Renal cortex interstitium (tissue), 11 donors: ENCODE measurements at regions not wholly inside any gene's neighbourhood (a gene's known extent, or its start where the extent isn't known, plus 50 kb on each side); places are given as distances from the start of the nearest gene placed in this dataset.
"Not testable (repeated sequence)": the region's sequence is repeated elsewhere in the genome, so short reads cannot be mapped to it uniquely, and the experiment has no call there.

Experiments used
- DNase-seq, 11 donors: peaks; one replicate each; pipeline ENCODE4 v3.0.0-alpha.2; 2013; ENCODE audit warnings: low read depth in 9 of 11, low spot score in 4 of 11; ENCODE audit errors: extremely low read depth in 1 of 11

DNA sequence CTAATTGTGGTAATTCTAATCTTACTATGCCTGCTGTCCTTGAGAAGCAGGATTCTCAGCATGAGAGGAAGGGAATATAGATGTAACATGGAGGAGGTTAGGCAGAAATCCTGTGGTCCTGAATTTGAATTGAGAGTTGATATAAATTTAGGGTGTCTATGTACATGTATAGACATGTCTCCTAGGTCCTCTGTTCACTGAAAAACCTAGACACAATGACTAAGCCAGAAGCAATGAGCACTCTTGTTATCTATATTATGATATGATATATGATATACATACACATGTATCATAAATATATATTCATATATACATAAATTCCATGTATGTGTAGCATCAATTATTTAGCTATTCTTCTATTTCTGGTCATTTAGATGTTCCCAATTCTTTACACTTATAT lies 173.3 kb upstream of the MKLN1 start:
- no peak for DNase-seq

DNA sequence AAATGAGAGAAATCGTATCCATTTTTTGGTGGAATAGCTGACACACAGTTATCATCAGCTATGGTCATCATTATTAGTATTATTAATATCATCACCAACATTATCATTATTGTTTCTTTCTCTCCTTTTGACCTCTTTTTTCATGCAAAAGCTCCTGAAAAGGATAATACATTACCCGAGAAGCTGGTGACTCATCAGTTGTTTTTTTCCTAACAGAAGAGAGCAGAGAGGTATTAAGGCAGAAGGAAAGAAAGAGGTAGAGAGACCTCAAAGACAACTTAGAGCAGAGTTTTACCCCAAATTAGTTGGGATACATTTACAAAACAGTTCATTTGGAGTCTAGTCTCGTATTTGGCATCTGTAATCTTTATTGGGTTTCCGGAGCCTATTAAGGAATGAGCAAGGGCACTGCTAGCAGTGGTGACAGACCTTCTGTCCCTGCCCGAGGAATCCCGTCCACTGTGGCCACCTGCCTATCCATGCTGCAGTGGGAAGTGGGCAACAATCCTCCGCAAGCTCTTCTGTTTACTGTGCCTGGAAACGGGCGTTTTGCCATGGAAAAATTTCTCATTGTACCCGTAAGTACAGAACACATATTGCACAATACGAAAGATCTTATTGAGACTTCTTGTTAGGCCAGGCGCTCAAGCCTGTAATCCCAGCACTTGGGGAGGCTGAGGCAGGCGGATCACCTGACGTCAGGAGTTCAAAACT lies 170.0 kb upstream of the MKLN1 start:
- no peak for DNase-seq

DNA sequence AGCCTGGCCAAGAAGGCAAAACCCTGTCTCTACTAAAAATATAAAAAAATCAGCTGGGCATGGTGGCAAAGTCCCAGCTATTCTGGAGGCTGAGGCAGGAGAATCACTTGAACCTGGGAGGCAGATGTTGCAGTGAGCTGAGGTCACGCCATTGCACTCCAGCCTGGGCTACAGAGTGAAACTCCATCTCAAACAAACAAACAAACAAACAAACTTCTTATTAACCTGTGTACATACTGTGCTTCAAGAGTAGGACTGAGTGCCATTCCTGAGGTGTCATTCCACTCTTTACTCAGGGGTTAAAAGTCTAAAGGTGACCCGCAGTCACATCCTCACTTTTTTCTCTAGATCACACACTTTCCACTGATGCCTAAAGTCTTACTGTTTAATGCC lies 169.4 kb upstream of the MKLN1 start:
- not testable (repeated sequence) for DNase-seq

DNA sequence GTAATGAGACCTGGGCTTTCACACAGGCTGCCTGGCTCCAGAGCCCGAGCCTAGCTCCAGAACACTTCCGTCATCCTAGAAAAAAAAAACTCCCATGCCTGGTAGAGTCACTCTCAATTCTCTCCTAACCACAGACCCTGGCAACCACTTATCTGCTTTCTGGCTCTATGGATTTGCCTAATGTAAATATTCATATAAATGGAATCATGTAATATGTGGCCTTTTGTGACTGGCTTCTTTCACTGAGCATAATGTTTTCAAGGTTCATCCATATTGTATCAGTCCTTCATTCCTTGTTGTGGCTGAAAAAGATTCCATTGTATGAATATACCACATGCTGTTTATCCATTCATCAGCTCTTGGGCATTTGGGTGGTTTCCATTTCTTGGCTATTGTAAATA lies 167.7 kb upstream of the MKLN1 start:
- DNase-seq = no peak

DNA sequence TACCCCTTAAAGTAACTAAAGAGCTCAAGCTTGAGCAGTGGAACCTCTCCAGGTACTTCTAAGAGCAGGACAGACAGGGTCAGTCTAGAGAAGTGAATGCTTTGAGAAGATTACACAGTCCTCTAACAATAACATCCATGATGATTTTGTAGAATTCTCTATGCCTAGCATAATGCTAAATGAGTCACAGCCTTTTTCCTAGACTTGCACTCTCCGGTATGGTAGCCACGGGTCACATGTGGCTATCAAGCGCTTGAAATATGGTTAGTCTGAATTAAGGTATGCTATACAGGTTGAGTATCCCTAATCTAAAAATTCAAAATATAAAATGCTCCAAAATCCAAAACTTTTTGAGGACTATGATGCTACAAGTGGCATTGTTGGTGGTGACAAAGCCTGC lies 166.6 kb upstream of the MKLN1 start:
- no peak for DNase-seq

DNA sequence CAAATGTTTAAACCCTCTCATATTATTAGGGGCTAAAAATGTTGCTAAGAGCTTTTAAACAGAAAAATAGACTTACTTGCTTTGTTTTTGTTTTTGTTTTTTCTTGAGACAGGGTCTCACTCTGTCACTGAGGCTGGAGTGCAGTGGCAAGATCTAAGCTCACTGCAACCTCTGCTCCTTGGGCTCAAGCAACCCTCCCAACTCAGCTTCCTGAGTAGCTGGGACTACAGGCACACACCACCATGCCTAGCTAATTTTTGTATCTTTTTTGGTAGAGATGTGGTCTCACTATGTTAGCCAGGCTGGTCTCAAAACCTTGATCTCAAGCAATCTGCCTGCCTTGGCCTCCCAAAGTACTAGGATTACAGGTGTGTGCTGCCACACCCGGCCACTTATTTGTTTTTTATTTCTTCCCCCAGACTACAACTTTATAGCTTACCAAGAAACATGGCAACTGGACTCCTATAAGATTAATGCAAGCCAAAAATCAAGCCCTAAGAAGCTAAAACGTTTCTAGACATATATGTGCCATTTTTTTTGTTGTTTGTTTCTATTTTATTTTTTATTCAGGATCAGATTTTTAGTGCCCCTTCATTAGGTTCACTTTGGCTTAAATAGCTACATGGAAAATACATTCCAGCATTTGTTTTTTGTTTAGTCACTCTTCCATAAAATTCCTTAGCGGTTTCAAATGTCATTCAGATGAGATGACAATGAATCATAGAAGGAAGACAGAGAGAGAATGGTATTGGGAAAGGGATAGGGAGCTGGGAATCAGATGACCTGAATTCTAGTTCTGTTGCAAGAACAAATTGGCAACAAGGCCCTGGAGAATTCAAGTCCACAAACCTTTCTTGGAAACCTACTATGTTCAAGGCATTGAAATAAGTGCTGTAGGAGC lies 163.4 kb upstream of the MKLN1 start:
- DNase-seq = no peak

DNA sequence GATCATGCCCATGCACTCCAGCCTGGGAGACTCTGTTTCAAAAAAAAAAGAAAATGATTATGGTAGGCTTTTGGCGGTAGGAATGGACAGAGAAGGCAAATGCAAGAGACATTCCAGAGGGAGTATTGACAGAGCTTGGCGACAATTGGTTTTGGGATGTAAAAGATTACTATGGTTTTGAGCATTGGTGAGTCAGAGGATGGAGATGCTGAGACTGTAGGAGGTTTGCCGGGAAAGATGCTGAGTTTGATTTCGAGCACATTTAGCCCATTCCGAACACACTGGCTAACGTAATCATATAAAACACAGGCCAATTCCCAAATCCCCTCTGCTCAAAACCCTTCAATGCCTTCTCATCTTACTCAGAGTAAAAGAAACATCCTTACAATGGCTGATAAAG lies 161.6 kb upstream of the MKLN1 start:
- no peak for DNase-seq

DNA sequence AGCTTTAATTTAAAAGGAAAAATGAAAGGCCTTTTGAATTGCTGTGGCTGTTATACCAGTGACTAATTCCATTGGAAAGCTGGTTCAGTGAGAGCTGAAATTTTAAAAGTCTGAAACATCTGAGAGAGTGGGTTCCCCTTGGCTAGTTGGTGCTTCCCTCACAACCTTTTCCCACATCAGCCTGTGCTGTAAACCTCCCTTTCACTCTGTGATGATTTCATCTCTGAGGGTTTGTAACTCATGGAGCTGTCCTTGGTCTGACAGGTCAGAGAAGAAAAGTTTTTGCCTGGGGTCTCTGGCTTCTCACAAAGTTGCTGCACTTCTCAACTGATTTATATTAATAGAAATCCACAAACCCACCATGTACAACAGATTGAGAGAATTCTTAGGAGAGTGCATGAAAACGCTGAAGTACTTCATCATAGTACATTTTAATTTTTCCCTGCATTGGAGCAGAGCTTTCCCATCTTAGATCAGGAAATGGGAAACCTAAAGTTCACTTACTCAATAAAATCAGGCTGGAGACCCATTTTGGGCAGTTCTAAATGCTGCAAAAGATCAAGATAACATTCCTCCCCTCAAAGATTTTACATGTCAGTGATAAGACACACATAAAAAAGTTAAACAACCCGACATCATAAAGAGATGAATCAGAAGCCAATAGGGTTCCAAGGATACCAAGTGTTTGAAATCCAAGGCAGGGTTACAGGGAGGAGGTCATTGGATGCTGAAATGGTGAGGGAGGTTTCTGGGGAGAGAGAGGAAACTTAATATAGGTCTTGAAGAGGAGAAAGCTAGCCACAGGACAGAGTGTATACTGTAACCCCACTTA lies 157.0 kb upstream of the MKLN1 start:
- DNase-seq = peak in 3 of 11 donors; percentile 1 to 6 (median 4)

DNA sequence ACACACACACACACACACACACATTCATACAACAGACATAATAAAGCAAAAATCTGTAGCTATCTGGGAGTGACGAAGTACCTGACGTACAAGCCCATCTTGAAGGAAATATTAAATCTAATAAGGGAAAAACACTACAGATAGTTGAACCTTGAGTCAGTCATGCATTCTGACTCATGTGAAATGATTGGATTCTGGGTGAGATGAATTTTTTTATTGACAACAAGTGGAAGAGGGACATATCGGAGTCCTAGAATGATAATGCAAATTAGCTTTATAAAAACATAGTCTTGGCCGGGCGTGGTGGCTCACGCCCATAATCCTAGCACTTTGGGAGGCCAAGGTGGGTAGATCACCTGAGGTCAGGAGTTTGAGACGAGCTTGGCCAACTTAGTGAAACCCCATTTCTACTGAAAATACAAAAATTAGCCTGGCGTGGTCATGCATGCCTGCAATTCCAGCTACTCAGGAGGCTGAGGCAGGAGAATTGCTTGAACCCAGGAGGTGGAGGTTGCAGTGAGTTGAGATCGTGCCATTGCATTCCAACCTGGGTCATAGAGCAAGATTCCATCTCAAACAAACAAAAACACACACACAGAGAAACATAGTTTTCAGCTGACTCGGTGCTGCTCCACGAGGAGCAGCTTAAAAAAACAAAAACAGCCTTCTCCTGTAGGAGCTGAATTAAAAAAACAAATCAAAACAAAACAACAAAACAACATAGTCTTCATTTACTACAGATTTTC lies 154.4 kb upstream of the MKLN1 start:
- DNase-seq = no peak

DNA sequence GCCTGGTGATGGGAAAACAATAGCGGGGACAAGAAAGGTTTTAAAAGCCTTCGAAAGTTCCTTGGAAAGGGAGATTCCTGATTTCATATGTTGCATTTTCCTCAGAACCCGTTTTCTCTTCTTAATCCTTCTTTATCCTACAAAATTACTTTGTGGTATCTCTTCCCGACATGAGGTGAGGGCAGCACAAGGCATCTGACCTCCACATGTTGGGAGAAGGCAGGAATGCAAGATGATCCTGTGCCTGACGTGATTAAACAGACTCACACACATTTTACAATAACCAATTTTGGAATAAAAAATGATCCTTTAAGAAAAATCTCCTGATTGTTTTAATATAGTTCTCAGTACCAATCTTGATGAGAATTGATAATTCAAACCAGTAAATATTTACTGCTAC lies 153.3 kb upstream of the MKLN1 start:
- no peak for DNase-seq

DNA sequence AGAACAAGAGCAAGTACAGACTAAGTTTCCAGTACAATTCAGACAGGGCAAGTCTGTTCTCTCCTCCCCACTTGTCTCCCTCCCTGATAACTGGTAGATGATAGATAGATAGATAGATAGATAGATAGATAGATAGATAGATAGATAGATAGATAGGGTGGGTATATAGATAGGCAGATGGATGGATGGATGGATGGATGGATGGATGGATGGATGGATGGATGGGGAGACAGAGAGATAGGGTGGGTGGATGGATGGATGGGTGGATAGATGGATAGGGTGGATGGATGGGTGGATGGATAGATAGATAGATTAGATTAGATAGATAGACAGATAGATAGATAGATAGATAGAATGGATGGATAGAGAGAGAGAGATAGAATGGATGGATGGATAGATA lies 152.8 kb upstream of the MKLN1 start:
- DNase-seq = no peak

DNA sequence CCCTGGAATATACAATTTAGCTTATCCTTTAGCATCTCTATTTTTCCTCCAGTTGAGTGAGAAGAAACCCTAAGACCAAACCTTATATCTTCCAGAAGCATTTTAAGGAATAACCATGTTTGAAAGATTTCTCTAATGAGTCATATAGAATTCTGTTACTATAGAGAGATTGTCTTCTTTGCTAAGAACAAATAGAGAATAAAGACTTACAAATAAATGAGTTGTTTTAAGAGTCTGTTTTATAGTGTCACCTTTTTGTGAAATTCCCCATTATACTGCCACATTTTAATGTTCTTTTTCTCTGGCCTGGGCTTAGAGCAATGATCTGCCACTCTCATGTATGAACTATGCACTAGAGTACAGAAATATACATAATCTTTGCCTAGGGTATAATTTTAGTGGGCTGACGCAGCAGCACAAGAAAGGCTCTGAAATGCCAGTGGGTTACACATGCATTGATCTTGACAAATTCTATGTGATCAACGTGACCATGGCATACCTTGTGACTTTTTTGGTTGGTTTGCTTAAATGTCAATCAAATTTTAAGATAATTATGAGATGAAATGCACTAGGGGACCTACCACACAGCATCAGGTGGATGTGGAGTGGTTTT lies 145.1 kb upstream of the MKLN1 start:
- no peak for DNase-seq

DNA sequence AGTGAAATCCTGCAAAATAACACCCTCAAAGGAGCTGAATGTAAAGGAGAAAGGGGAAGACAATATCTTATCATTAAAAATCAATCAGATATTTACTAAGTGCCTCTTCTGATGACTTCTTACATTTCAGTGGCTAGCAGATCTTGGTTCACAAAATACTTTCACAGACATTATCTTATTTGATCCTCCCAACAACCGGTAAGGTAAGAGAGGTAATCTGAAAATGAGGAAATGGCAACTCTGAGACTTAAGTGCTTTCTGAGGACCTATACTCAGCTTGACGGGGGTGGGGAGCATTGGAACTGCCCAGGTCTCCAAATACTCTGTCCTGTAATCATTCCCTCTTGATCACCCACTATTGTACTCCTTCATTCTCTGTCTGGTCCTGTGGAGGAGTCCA lies 144.6 kb upstream of the MKLN1 start:
- no peak for DNase-seq

DNA sequence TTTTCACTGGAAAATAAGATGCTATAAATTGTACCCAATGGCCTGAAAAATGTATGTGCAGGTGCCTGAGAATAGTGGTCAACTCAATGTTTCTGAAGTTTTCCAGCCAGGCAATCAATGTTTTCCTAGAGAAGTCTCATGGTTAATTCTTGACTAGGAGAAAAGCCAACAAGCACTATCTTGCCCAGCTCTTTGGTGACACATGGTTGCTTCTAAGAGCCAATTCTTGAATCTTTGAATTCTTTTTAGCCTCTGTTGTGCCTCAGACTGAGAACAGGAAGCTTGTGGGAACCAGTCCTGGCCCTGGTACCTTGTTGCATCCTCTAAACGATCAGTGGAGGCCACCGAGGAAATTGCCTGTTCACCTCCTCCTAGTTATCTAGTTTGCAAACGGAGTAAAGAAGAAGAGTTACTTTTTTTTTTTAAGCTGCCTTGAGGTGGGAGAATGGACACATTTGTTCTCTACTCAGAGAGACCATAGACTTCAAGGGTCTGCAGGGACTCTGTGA lies 144.0 kb upstream of the MKLN1 start:
- no peak for DNase-seq

DNA sequence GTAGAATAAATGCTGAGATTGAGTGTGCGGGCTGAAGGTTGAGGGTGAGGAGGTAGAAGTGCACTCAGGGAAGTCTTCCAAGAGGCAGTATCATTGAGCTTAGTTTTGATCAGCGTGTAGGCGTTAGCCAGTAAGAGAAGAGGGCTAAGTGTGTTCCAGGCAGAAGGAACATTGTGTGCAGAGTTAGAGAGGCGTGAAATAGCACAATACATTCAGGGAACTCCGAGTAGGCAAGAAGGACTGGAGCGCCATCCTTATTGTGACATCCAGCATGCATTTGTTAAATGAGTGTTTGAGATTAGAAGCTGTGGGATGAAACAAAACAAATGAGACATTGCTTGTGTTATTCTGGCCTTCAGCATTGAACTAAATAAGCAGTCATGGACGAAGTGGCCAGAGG lies 140.9 kb upstream of the MKLN1 start:
- DNase-seq = no peak

DNA sequence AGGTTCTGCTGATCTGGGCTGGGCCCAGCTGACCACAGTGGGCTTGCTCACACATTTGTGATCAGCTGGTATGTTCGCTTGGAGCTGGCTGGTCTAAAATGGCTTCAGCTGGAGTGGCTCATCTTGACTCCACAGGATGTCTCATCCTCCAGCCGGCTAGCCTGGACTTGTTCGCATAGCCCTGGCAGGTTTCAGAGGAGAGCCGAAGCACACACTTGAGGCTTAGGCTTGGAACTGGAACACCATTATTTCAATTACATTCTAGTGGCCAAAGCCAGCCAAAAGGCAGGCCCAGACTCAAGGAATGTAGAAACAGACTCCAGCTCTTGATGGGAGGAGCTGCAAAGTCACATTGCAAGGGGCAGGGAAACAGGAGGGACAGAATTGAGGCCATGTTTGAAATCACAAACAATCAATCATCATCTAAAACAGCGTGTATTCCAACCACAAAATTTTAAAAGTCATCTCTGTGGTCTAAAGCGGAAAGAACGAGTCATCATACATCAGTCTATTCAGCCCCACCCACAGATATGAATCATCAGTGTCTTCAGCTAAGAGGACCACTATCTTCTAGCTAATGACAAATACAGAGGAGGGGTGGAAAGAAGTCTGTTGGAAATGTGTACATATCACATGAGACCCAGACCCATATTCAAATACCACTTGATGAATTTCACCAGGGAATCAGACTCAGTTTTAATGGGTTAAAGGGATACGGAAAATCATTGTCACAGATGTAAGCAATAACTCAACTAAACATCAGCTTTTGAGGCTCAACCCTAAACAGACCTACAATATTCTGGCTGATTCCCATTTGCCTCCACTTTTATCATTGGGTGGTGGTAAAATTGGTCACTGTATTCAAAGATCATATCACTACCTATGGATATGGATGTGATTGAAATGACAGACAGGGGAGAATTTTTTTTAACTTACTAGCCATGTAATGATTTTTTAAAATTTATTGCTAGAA lies 139.0 kb upstream of the MKLN1 start:
- no peak for DNase-seq

DNA sequence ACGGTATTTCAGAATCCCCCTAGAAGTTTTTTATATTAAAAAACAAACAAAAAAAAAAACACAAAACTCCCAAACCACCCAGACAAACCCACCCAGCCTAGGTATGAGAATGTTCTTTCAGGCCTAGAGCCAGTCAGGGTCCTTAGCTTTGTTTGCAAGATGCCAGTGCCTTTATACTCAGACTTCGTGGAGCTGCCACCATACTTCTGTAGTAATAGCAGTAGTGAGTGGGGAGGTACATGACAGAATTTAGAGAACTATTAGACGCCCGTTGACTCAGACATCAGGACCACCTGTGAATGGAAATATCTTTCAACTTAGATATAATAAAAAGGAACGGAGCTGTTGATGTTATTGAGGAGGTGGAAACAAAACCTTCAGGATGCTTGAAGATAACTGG lies 138.2 kb upstream of the MKLN1 start:
- DNase-seq = no peak
